ENCODE measurements at regions not wholly inside any gene's neighbourhood (a gene's known extent, or its start where the extent isn't known, plus 50 kb on each side); places are given as distances from the start of the nearest gene placed in this dataset.
"Not testable (repeated sequence)": the region's sequence is repeated elsewhere in the genome, so short reads cannot be mapped to it uniquely, and the experiment has no call there.

GRCh38 chr3:62926494-62926893 lies 51.3 kb upstream of the CADPS start:
- no peak for DNase-seq
- CTCF ChIA-PET, result no interaction called here
- Mint-ChIP-seq H3K27ac (no peak overlapping the region), H3K27me3 (no peaks in the 10 kb centered on the region), H3K36me3 (ENCODE audit: low read depth) (no peaks in the 10 kb centered on the region), H3K4me3 (no peak overlapping the region), H3K9me3 (no peaks in the 10 kb centered on the region), H3K4me1 (no peaks in the 10 kb centered on the region)
- POLR2A ChIA-PET, result no interaction called here

- H3K4me1 Mint-ChIP-seq, result no peaks in the 10 kb centered on the region
- no peak overlapping the region for H3K27ac Mint-ChIP-seq
- H3K27me3 Mint-ChIP-seq, result no peaks in the 10 kb centered on the region
- ChIA-PET CTCF (no interaction called here), POLR2A (no interaction called here)
- H3K4me3 Mint-ChIP-seq, result no peak overlapping the region
- DNase-seq, result no peak
- no peaks in the 10 kb centered on the region for H3K9me3 Mint-ChIP-seq
- no peaks in the 10 kb centered on the region for H3K36me3 Mint-ChIP-seq (ENCODE audit: low read depth)
Observed at GRCh38 chr3:62928256-62928655, 53.0 kb upstream of the CADPS start.

DNA sequence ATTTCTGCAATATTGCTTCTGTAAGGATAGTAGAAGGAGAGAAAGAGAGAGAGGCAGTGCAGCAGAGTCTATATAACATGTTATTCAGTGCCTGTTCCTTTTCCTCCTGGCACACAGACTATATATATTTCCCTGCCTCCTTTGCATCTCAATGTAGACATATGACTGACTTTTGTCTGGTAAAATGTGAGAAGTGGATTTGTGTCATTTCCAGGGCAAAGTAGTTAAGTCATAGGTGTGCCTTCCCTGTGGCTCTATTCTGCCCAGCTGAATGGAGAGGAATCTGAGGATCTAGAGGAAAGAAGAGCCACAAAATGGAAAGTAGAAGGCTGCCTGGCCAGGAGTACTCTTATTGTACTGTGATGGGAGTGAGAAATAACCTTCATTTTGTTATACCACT lies 54.6 kb upstream of the CADPS start:
- H3K36me3 Mint-ChIP-seq (ENCODE audit: low read depth), result no peaks in the 10 kb centered on the region
- H3K9me3 Mint-ChIP-seq, result no peaks in the 10 kb centered on the region
- POLR2A ChIA-PET, result no interaction called here
- no peaks in the 10 kb centered on the region for H3K27me3 Mint-ChIP-seq
- H3K27ac Mint-ChIP-seq, result no peak overlapping the region
- H3K4me3 Mint-ChIP-seq, result no peak overlapping the region
- H3K4me1 Mint-ChIP-seq, result no peaks in the 10 kb centered on the region
- DNase-seq, result no peak
- CTCF ChIA-PET, result no interaction called here

DNA sequence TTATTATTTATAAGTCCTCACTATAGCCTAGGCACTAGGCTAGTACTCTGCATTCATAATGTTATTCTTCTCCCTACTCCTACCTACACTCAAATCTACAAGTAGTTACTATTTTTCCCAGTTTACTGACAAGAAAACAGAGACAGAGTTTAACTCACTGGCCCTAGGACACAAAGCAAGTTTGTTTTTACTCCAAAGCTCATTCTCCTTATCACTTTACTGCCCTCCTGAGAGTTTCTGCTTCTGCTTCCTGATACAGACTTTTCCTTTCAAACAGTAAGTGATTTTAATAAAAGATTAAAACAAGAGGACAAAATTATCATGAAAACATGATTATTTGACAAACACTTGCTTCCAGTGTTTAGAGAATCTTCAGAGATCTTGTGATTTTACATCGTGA lies 60.6 kb upstream of the CADPS start:
- Mint-ChIP-seq H3K4me1 (no peaks in the 10 kb centered on the region), H3K27me3 (no peaks in the 10 kb centered on the region), H3K36me3 (ENCODE audit: low read depth) (no peaks in the 10 kb centered on the region), H3K9me3 (no peaks in the 10 kb centered on the region), H3K4me3 (no peak overlapping the region), H3K27ac (no peak overlapping the region)
- DNase-seq, result no peak
- ChIA-PET POLR2A (no interaction called here), CTCF (no interaction called here)

DNA sequence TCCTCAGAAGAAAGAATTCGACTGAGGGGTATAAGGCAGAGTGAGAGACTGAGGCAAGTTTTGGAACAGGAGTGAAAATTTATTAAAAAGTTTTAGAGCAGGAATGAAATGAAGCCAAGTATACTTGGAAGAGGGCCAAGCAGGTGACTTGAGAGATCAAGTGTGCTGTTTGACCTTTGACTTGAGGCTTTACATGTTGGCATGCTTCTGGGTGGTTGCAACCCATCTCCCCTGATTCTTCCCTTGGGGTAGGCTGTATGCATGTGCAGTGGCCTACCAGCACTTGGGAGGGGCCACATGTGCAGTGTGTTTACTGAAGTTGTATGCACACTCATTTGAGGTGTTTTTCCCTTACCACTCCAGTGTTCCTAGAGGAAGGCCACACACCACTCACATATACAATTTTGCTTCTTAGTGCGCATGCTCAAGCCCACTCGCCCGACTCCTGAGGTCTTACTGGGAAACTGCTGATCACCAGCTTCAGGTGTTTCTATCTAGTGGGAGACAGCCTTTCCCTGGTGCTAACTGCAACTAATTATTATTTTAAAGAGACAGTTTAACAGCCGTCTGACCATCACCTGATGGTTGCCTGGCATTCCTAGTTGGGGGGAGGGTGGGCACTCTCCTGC lies 61.5 kb upstream of the CADPS start:
- Mint-ChIP-seq H3K4me1 (no peaks in the 10 kb centered on the region), H3K36me3 (ENCODE audit: low read depth) (no peaks in the 10 kb centered on the region), H3K27me3 (no peaks in the 10 kb centered on the region), H3K4me3 (no peak overlapping the region), H3K27ac (no peak overlapping the region), H3K9me3 (no peaks in the 10 kb centered on the region)
- ChIA-PET CTCF (no interaction called here), POLR2A (no interaction called here)
- no peak for DNase-seq

- ChIA-PET POLR2A (no interaction called here), CTCF (no interaction called here)
- Mint-ChIP-seq H3K27me3 (no peaks in the 10 kb centered on the region), H3K9me3 (no peaks in the 10 kb centered on the region), H3K4me3 (no peak overlapping the region), H3K27ac (no peak overlapping the region), H3K36me3 (ENCODE audit: low read depth) (no peaks in the 10 kb centered on the region), H3K4me1 (no peaks in the 10 kb centered on the region)
- DNase-seq, result no peak
Observed at GRCh38 chr3:62938583-62938982, 63.4 kb upstream of the CADPS start.

DNA sequence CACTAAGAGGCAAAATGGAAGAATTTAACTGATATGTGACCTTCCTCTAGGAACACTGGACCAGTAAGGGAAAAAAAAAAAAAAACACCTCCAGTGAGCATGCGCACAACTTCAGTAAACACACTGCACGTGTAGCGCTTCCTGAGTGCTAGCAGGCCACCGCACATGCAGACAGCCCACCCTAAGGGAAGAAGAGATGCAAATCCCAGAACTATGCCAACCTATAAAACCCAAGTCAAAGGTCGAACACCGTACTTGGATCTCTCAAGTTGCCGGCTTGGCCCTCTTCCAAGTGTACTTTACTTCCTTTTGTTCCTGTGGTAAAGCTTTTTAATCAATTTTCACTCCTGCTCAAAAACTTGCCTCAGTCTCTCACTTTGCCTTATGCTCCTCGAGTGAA lies 64.5 kb upstream of the CADPS start:
- H3K27ac Mint-ChIP-seq, result no peak overlapping the region
- POLR2A ChIA-PET, result no interaction called here
- H3K4me3 Mint-ChIP-seq, result no peak overlapping the region

DNA sequence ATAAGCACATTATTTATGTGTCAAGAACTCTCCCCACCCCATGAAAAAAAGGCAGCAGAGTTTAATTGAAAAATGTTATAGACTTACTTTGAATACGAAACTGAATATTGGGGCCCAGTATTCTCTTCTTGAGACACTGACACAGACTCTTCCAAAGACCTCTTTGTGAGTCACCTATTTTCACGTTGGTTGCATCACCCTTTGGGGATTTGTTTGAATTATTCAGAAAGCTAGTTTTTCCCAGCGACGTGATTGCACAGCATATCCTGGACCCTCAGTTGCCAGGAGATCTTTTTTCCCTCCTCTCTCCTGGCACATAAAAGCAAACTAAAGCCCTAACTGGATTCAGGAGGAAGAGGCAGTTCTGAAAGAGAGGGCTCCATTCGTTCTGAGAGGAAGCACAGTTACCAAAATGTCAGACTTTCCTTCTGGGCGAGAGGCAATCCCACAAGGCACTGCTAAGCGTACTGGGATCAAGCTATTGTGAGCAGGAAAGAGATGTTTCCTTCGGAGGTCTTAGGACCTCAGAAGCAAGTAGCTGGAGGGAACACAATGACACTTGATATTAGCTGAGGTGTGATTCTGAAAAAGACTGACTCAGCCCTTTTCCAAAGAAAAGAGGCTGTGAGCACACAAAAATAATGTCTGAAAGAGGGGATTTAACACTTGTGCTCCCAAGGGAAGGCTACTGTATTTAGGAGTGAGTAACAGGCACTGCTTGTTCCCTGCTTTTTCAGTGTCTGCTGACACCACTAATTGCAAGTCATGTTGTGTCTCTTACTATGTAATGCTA lies 65.8 kb upstream of the CADPS start:
- Mint-ChIP-seq H3K36me3 (ENCODE audit: low read depth) (no peaks in the 10 kb centered on the region), H3K27ac (no peak overlapping the region), H3K4me1 (no peaks in the 10 kb centered on the region), H3K27me3 (no peaks in the 10 kb centered on the region), H3K4me3 (no peak overlapping the region), H3K9me3 (no peaks in the 10 kb centered on the region)
- ChIA-PET POLR2A (no interaction called here), CTCF (no interaction called here)
- DNase-seq, result no peak

More for the DNA sequence above, 64.5 kb upstream of the CADPS start:
- H3K27me3 Mint-ChIP-seq, result no peaks in the 10 kb centered on the region
- no peaks in the 10 kb centered on the region for H3K36me3 Mint-ChIP-seq (ENCODE audit: low read depth)
- CTCF ChIA-PET, result no interaction called here
- H3K4me1 Mint-ChIP-seq, result no peaks in the 10 kb centered on the region
- H3K9me3 Mint-ChIP-seq, result no peaks in the 10 kb centered on the region
- DNase-seq, result no peak

- H3K4me1 Mint-ChIP-seq, result no peaks in the 10 kb centered on the region
- H3K36me3 Mint-ChIP-seq (ENCODE audit: low read depth), result no peaks in the 10 kb centered on the region
- H3K27ac Mint-ChIP-seq, result no peak overlapping the region
- H3K4me3 Mint-ChIP-seq, result no peak overlapping the region
- H3K9me3 Mint-ChIP-seq, result no peaks in the 10 kb centered on the region
- no peak for DNase-seq
- ChIA-PET CTCF (no interaction called here), POLR2A (no interaction called here)
- no peaks in the 10 kb centered on the region for H3K27me3 Mint-ChIP-seq
Observed at GRCh38 chr3:62942227-62942626, 67.0 kb upstream of the CADPS start.

- POLR2A ChIA-PET, result no interaction called here
- no peaks in the 10 kb centered on the region for H3K9me3 Mint-ChIP-seq
Observed at GRCh38 chr3:62942764-62943163, 67.5 kb upstream of the CADPS start.

GRCh38 chr3:62948921-62949320 lies 73.7 kb upstream of the CADPS start:
- no peaks in the 10 kb centered on the region for H3K4me1 Mint-ChIP-seq
- no peak overlapping the region for H3K4me3 Mint-ChIP-seq
- no peaks in the 10 kb centered on the region for H3K36me3 Mint-ChIP-seq (ENCODE audit: low read depth)
- DNase-seq, result no peak
- POLR2A ChIA-PET, result no interaction called here
- H3K9me3 Mint-ChIP-seq, result no peaks in the 10 kb centered on the region
- CTCF ChIA-PET, result no interaction called here
- no peak overlapping the region for H3K27ac Mint-ChIP-seq
- no peaks in the 10 kb centered on the region for H3K27me3 Mint-ChIP-seq

More at GRCh38 chr3:62942764-62943163, 67.5 kb upstream of the CADPS start:
- DNase-seq, result no peak
- no peaks in the 10 kb centered on the region for H3K36me3 Mint-ChIP-seq (ENCODE audit: low read depth)
- no peaks in the 10 kb centered on the region for H3K4me1 Mint-ChIP-seq
- H3K4me3 Mint-ChIP-seq, result no peak overlapping the region
- CTCF ChIA-PET, result no interaction called here
- H3K27ac Mint-ChIP-seq, result no peak overlapping the region
- H3K27me3 Mint-ChIP-seq, result no peaks in the 10 kb centered on the region

GRCh38 chr3:62950210-62950609 lies 75.0 kb upstream of the CADPS start:
- ChIA-PET POLR2A (no interaction called here), CTCF (no interaction called here)
- H3K27me3 Mint-ChIP-seq, result no peaks in the 10 kb centered on the region
- DNase-seq, result no peak
- H3K27ac Mint-ChIP-seq, result no peak overlapping the region
- no peaks in the 10 kb centered on the region for H3K9me3 Mint-ChIP-seq
- H3K4me1 Mint-ChIP-seq, result no peaks in the 10 kb centered on the region
- H3K36me3 Mint-ChIP-seq (ENCODE audit: low read depth), result no peaks in the 10 kb centered on the region
- no peak overlapping the region for H3K4me3 Mint-ChIP-seq

DNA sequence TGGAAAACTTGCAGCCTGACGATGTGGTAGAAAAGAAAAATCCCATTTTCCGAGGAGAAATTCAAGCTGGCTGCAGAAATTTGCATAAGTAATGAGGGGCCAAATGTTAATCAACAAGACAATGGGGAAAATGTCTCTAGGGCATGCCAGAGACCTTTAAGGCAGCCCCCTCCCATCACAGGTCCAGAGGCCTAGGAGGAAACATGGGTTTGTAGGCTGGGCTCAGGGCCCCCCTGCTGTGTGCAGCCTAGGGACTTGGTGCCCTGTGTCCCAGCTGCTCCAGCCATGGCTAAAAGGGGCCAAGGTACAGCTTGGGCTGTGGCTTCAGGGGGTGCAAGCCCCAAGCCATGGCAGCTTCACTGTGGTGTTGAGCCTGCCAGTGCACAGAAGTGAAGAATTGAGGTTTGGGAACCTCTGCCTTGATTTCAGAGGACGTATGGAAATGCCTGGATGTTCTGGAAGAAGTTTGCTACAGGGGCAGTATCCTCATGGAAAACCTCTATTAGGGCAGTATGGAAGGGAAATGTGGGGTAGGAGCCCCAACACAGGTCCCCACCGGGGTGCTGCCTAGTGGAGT lies 75.9 kb upstream of the CADPS start:
- Mint-ChIP-seq H3K9me3 (no peaks in the 10 kb centered on the region), H3K4me1 (no peaks in the 10 kb centered on the region), H3K27me3 (no peaks in the 10 kb centered on the region), H3K36me3 (ENCODE audit: low read depth) (no peaks in the 10 kb centered on the region), H3K27ac (no peak overlapping the region), H3K4me3 (no peak overlapping the region)
- DNase-seq, result no peak
- ChIA-PET CTCF (no interaction called here), POLR2A (no interaction called here)

DNA sequence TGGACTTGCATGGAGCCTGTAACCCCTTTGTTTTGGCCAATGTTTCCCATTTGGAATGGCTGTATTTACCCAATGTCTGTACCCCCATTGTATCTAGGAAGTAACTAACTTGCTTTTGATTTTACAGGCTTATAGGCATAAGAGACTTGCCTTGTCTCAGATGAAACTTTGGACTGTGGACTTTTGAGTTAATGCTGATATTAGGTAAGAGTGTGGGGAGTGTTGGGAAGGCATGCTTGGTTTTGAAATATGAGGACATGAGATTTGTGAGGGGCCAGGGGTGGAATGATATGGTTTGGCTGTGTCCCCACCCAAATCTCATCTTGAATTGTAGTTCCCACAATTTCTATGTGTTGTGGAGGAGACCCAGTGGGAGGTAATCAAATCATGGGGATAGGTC lies 76.7 kb upstream of the CADPS start:
- CTCF ChIA-PET; H3K9me3 Mint-ChIP-seq; H3K4me3 Mint-ChIP-seq; H3K36me3 Mint-ChIP-seq (ENCODE audit: low read depth); POLR2A ChIA-PET; H3K27ac Mint-ChIP-seq; H3K4me1 Mint-ChIP-seq; DNase-seq; H3K27me3 Mint-ChIP-seq: not testable (repeated sequence)

Measured in activated CD4-positive, alpha-beta T cell treated with anti-CD3 and anti-CD28 coated beads, Interleukin-2, amount 10 ng/mL, durations not matched to agents 7 days and 5 days (primary cell).